Right cardiac atrium (tissue), 5 donors: ENCODE measurements at regions not wholly inside any gene's neighbourhood (a gene's known extent, or its start where the extent isn't known, plus 50 kb on each side); places are given as distances from the start of the nearest gene placed in this dataset.

Source experiments
- ATAC-seq, 2 donors: fragments of 200-7000 bp; cut with Tn5 transposase; one replicate each; pipeline versions ENCODE4 v1.8.0 to v1.9.1; 2020; ENCODE audit warnings: moderate library complexity in 2 of 2, mild to moderate bottlenecking in 1 of 2
- DNase-seq, 3 donors: peaks; one replicate each; pipeline ENCODE4 v3.0.0-alpha.2; 2020
- H3K27ac ChIP-seq: one replicate; pipeline ENCODE4 v1.5.1; 2013; ENCODE audit warnings: mild to moderate bottlenecking, low read length, control low read depth, moderate library complexity
- H3K27me3 ChIP-seq: one replicate; pipeline ENCODE4 v1.6.1; 2013; ENCODE audit not compliant: control insufficient read depth, insufficient read depth
- H3K4me1 ChIP-seq: one replicate; pipeline ENCODE4 v1.6.1; 2013; ENCODE audit warnings: low read length; ENCODE audit not compliant: control insufficient read depth, insufficient read depth
- H3K4me3 ChIP-seq: one replicate; pipeline ENCODE4 v1.5.1; 2013; ENCODE audit warnings: low read length, control low read depth
- H3K9me3 ChIP-seq: one replicate; pipeline ENCODE4 v1.6.1; 2013; ENCODE audit warnings: low read length; ENCODE audit not compliant: control insufficient read depth
- WGBS: extraction: QIAGEN DNeasy Blood & Tissue Kit; methylation state at CpG from one replicate; pipeline ENCODE4 v1.1.7; 2013; 5-methylcytosine and 5-hydroxymethylcytosine counted together
- intact Hi-C, 4 donors: fragments of 100-400 bp; cut with DNase I; formaldehyde crosslinking; loops; one replicate each; pipeline versions ENCODE4 v1.11.0 to v1.14.0; 2022 to 2023
- donor health status: healthy with polysubstance abuse.
- donor health status: DM: no; HTN: yes; CAD: no.
- donor health status: DM: no; HTN: no; CAD: no.
- donor health status: DM: no; HTN: yes; CAD: no; lungs with severe emphysema.
- donor health status: DM: yes; HTN: yes; CAD: no.

DNA sequence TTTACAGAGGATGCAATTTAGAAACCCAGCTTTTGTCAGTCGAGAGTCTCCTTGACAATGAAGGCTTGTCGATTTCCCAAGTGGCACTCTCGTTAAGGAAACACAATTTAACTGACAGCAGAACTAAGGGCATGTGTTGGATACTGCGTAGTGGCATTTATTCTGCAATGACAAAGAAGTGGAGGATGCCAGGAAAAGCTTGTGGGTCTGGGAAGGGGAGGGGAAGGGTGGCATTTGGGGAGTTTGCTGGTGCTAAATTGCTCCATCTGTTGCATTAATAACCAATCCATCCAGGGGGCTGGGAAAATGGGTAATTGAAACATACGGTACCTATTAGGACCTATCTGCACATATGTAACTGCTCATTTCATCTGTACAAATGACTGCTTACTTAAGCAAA is 190.6 kb downstream of the NSG2 start:
- no peaks in the 10 kb centered on the region for H3K9me3 ChIP-seq
- intact Hi-C loops: no loop called here
- no peak overlapping the region for H3K4me3 ChIP-seq
- H3K4me1 ChIP-seq: no peaks in the 10 kb centered on the region
- H3K27me3 ChIP-seq: no peaks in the 10 kb centered on the region
- ATAC-seq (no peak), DNase-seq (no peak)
- H3K27ac ChIP-seq: no peak overlapping the region
- 66% methylated on average over 5 of the region's 5 CpGs for WGBS

DNA sequence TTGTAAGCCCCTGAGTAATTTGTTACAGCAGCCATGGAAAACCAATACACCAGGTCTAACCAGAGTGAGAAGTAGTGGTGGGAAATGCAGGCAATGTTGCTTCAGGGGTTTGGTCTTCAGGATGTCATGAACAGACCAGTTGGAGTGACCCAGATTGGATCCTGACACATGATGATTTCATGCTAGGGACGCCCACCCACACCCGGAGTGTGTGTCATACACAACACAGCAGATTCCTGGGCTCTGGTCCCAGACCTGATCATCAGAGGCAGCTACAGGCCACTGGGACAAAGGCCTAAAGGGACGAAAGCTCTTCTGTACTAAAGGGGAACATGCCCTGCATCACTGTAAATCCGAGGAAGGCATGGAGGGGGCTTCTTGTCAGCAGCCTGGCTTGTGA is 194.2 kb downstream of the NSG2 start:
- Histone ChIP-seq H3K27ac (no peak overlapping the region), H3K4me3 (no peak overlapping the region), H3K9me3 (no peaks in the 10 kb centered on the region), H3K27me3 (no peaks in the 10 kb centered on the region), H3K4me1 (no peaks in the 10 kb centered on the region)
- intact Hi-C loops: no loop called here
- WGBS: 62% methylated on average over 4 of the region's 4 CpGs
- DNase-seq: no peak
- ATAC-seq: no peak

DNA sequence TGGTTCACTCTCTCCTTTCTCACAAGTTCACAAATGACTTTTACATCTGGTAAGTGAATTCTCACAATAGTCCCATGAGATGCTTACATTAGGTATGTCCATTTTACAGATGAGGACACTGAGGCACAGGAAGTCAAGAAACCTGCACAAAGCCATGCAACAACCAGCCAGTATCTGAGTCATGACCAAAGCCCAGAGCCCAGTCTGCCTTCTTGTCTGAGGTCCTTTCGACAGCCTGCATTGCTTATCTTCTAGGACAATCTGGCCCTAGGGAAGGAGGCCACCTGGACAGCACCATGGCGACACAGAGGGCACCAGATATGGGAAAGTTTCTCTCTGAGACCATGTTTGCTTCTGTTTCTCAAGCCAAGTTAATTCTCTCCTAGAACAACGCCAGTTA is 197.1 kb downstream of the NSG2 start:
- DNase-seq: no peak
- no peaks in the 10 kb centered on the region for H3K27me3 ChIP-seq
- no peak overlapping the region for H3K27ac ChIP-seq
- no peaks in the 10 kb centered on the region for H3K4me1 ChIP-seq
- ATAC-seq: no peak
- WGBS: 76% methylated on average over 3 of the region's 3 CpGs
- H3K9me3 ChIP-seq: no peaks in the 10 kb centered on the region
- no peak overlapping the region for H3K4me3 ChIP-seq
- intact Hi-C loops: no loop called here

DNA sequence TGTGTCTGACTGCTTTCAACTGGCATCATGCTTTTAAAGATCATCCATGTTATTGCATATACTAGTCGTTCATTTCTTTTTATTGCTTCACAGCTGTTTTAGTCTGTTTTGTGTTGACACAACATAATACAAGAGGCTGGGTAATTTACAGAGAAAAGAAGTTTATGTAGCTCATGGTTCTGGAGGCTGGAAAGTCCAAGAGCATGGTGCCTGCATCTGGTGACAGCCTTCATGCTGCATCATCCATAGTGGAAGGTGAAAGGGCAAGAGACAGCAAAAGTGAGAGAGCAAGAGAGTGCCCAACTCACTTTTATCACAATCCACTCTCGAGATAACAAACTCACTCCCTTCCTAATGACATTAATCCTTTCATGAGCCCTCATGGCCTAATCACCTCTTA is 198.4 kb downstream of the NSG2 start:
- Histone ChIP-seq H3K27ac (no peak overlapping the region), H3K4me3 (no peak overlapping the region), H3K4me1 (no peaks in the 10 kb centered on the region), H3K9me3 (no peaks in the 10 kb centered on the region), H3K27me3 (no peaks in the 10 kb centered on the region)
- ATAC-seq (no peak), DNase-seq (no peak)
- WGBS: 72% methylated on average over 2 of the region's 2 CpGs
- intact Hi-C loops: no loop called here

DNA sequence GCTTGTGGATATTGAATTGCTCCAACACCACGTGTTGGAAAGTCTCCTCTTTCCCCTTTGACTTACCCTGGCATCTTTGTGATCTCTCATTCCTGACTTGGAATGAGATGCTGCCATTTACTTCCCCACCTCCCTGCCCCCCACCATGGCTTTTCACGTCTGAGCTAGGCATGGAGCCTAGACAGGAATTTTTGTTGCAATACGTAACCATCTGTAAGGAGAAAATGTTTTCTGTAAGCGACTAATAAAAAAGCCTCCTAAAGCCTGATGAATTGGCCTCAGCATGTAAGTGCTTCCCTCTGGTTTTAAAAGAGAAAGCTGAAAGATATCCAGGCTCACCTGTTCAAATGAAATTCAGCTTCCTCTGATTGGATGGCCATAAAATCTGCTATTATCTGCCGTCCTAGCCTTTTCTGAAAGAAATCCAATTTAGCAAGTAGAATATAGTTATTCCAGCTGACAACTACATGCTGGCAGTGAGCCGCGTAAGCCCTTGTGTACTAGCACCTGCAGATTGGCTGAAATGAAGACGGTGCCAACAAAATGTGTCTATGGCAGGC is 200.1 kb downstream of the NSG2 start:
- H3K27me3 ChIP-seq: no peaks in the 10 kb centered on the region
- ATAC-seq: no peak
- H3K27ac ChIP-seq: no peak overlapping the region
- no peaks in the 10 kb centered on the region for H3K9me3 ChIP-seq
- no peak overlapping the region for H3K4me3 ChIP-seq
- DNase-seq: no peak
- WGBS: 61% methylated on average over 8 of the region's 8 CpGs
- intact Hi-C loops: no loop called here
- no peaks in the 10 kb centered on the region for H3K4me1 ChIP-seq

DNA sequence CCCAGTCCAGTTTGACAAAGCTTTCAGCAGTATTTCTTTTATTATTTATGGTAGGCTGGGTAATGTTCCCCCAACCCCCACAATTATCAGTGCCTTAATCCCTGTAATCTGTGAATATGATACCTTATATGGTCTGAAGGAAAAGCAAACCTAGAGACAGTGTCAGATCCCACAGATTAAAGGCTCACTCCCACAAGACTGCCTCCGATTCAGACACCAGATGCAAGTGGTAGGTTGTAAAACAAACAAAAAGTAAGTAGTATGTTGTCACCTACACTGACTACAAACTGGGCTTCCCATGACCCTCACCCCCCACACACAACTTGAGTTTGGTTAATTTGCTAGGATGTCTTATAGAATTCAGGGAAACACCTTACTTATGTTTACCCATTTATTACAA is 201.2 kb downstream of the NSG2 start:
- Histone ChIP-seq H3K4me3 (no peak overlapping the region), H3K9me3 (no peaks in the 10 kb centered on the region), H3K27ac (no peak overlapping the region), H3K4me1 (no peaks in the 10 kb centered on the region), H3K27me3 (no peaks in the 10 kb centered on the region)
- intact Hi-C loops: no loop called here
- DNase-seq (no peak), ATAC-seq (no peak)
- 76% methylated on average over 1 of the region's 1 CpG for WGBS

DNA sequence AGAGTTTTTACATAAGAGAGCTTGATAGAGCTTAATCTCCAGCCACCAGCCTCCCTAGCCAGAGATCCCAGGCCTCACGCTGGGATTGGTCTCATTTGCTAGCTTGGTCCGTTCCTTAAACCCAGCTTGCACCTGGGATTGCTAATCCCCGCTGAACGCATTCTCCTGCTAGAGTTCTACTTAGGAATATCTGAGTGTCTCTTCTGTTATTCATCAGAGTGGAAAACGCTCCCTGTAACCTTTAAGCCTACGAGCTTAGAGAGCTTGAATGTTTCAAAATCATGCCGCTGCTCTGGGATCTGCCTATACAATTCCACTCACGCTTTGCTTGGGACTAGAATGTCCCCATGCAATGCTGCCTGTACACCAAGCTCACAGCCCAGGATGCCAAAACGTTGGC is 201.8 kb downstream of the NSG2 start:
- Histone ChIP-seq H3K27me3 (no peaks in the 10 kb centered on the region), H3K27ac (no peak overlapping the region), H3K4me1 (no peaks in the 10 kb centered on the region), H3K9me3 (no peaks in the 10 kb centered on the region), H3K4me3 (no peak overlapping the region)
- DNase-seq (no peak), ATAC-seq (no peak)
- 82% methylated on average over 9 of the region's 9 CpGs for WGBS
- intact Hi-C loops: no loop called here

DNA sequence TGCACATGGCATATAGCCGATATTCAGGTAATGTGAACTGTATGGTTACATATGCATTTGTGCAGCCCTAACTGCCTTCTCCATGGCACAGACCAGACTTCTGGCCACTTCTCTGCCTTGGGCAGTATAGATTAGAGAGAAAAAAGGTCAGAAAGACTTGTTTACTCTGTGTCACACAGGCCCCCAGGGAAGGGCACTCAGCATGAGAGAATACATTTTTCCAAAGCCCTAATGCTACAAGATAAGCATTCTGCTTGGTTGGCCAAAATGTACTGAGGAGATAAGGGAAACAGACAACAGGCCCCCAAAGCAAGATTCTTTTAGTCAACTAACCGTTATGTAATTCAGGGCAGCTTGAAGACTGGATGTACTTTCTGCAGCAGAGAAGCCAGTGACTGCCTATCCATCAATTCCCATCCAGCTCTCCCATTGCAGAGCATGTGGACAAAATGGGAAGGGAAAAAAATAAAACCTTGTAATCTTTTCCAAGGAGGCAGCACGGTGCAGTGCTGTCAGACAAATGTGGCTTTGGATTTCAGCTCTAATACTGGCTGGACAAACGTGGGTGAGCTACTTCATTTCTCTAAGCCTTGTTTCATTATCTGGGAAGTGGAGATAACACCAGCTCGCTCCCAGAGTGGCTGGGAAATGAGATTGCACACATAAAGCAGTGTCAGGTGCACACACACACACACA is 205.9 kb downstream of the NSG2 start:
- no peak for DNase-seq
- H3K4me3 ChIP-seq: no peak overlapping the region
- H3K4me1 ChIP-seq: no peaks in the 10 kb centered on the region
- ATAC-seq: no peak
- intact Hi-C loops: no loop called here
- H3K27ac ChIP-seq: no peak overlapping the region
- H3K9me3 ChIP-seq: no peaks in the 10 kb centered on the region
- no peaks in the 10 kb centered on the region for H3K27me3 ChIP-seq
- WGBS: 31% methylated on average over 5 of the region's 5 CpGs

DNA sequence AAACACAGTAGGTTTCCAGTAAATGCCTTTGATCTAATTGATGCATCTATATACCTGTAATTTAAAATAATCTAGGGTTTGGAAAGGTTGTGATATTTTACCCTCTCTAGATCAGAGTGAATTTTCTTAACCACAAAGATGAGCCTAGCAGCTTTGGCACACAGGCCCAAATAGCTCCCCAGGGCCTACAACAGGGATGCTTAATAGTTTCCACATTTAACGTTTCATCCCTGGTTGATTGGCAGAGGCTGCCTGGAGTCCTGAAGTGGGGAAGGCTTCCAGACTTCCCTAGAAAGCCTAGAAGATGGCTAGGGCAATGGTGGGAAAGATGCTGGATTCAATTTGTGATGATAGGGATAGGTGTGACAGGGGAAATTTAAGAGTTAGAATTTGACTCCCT is 206.6 kb downstream of the NSG2 start:
- no peaks in the 10 kb centered on the region for H3K4me1 ChIP-seq
- no peak overlapping the region for H3K4me3 ChIP-seq
- intact Hi-C loops: no loop called here
- no peak overlapping the region for H3K27ac ChIP-seq
- H3K9me3 ChIP-seq: no peaks in the 10 kb centered on the region
- ATAC-seq (no peak), DNase-seq (no peak)
- H3K27me3 ChIP-seq: no peaks in the 10 kb centered on the region
- WGBS: 28% methylated on average over 1 of the region's 1 CpG

DNA sequence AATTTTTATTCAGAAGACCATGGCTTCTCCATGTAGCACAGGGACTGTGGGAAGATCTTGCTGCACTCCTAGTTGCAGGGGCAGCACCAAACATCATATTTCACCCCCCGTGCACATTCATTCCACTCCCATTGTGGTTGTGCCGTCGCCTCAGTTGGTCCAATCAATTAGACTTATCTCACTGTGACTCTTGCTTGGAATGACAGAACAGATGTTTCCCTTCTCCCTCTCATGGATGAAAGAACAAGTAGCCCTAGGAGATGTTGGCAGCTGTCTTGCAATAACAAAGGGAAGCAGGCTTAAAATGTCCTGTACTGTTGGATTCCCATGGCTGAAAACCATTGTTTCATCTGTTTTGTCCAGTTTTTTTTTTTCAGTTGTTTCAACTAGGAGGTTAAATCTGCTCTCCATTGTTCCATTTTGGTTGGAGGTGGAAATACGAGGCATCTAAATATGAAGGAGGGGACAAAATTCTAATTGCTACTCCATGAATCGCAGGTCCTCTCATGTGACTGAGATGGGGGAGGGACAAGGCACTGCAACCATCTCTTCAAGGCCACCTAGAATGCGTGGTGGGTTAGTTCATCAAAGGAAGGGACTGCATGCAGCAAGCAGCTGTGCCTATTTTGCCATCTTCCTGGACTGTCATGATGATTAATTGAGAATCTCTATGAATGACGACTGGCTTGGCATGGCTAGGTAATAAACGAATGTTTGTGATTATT is 214.4 kb downstream of the NSG2 start:
- no peak for ATAC-seq
- intact Hi-C loops: no loop called here
- no peak overlapping the region for H3K27ac ChIP-seq
- no peaks in the 10 kb centered on the region for H3K4me1 ChIP-seq
- no peaks in the 10 kb centered on the region for H3K9me3 ChIP-seq
- DNase-seq: no peak
- H3K27me3 ChIP-seq: no peaks in the 10 kb centered on the region
- WGBS: 43% methylated on average over 8 of the region's 8 CpGs
- no peak overlapping the region for H3K4me3 ChIP-seq

DNA sequence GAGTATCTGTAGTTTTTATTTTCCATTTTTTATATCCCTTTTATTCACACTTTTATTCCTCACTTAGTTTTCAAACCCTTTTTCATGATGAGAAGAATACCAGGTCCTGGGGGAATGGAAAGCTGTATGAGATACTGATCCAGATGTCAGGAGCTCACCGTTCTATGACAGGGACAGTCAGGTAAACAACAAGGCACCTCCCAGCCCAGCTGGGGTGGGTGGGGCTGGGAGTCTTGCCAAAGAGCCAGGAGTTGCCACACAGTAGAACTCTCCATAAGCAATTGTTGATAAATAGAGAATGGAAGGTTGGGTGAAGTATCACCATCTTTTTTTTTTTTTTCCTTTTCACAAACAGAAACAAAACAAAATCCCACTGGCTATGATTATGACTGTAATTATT is 225.8 kb downstream of the NSG2 start:
- 36% methylated on average over 1 of the region's 1 CpG for WGBS
- intact Hi-C loops: no loop called here
- ATAC-seq: no peak
- Histone ChIP-seq H3K4me1 (no peaks in the 10 kb centered on the region), H3K4me3 (no peak overlapping the region), H3K27ac (no peak overlapping the region), H3K9me3 (no peaks in the 10 kb centered on the region), H3K27me3 (no peaks in the 10 kb centered on the region)
- no peak for DNase-seq
